ENCODE measurements at regions not wholly inside any gene's neighbourhood (a gene's known extent, or its start where the extent isn't known, plus 50 kb on each side); places are given as distances from the start of the nearest gene placed in this dataset.

GRCh38 chr5:57067597-57067924 is 106.3 kb upstream of the GPBP1 start:
- Histone ChIP-seq H2BK20ac (ENCODE audit: low read depth, low read length, poor library complexity, severe bottlenecking) (no peak overlapping the region), H3K23ac (ENCODE audit: insufficient read length, low read depth, low read length) (no peak overlapping the region), H4K91ac (ENCODE audit: insufficient read length, low read depth, low read length) (no peak overlapping the region), H3T11ph (ENCODE audit: low read length) (no peak overlapping the region), H2BK120ac (ENCODE audit: low read depth, low read length, poor library complexity, severe bottlenecking) (no peak overlapping the region), H3K56ac (ENCODE audit: insufficient read length, low read depth, low read length) (no peak overlapping the region), H2BK12ac (ENCODE audit: insufficient read length, low read depth, low read length) (no peak overlapping the region), H2AK5ac (ENCODE audit: insufficient read length, low read length) (no peak overlapping the region), H2BK15ac (ENCODE audit: low read depth, low read length) (no peak overlapping the region), H3K9ac (ENCODE audit: extremely low read depth, insufficient read length, low read length) (no peak overlapping the region), H4K8ac (replicated peaks; ENCODE audit: insufficient read length, low read depth, low read length) (no peak overlapping the region), H3K4me2 (ENCODE audit: insufficient read depth, insufficient read length, low read length) (no peak overlapping the region), H3K4ac (ENCODE audit: low read depth, low read length) (no peak overlapping the region), H2AFZ (ENCODE audit: low read length) (no peak overlapping the region), H3K4me1 (ENCODE audit: insufficient read depth, low read length) (no peaks in the 10 kb centered on the region; the same call in 1 of the 2 replicates), H3K23me2 (ENCODE audit: insufficient read length, low read depth, low read length, poor library complexity, severe bottlenecking) (no peaks in the 10 kb centered on the region), H2BK5ac (ENCODE audit: insufficient read length, low read length) (no peak overlapping the region), H4K5ac (ENCODE audit: insufficient read length, low read depth, low read length) (no peak overlapping the region), H3K9me3 (ENCODE audit: control insufficient read depth, low read depth, low read length) (no peaks in the 10 kb centered on the region), H3K79me1 (ENCODE audit: insufficient read depth, low read depth, low read length, poor library complexity, severe bottlenecking) (no peaks in the 10 kb centered on the region), H4K20me1 (ENCODE audit: control insufficient read depth, insufficient read depth, insufficient read length) (no peaks in the 10 kb centered on the region), H3K18ac (ENCODE audit: insufficient read length, low read depth, low read length) (no peak overlapping the region), H3K79me2 (ENCODE audit: insufficient read depth, low read length) (no peaks in the 10 kb centered on the region), H3K27ac (ENCODE audit: insufficient read length, low read depth, low read length) (no peak overlapping the region), H3K27me3 (ENCODE audit: insufficient read depth, low read length) (no peaks in the 10 kb centered on the region), H3K14ac (ENCODE audit: insufficient read depth, low read length) (no peak overlapping the region)
- TF ChIP-seq CTCF (conservative IDR thresholded peaks at IDR 0.05): no peak
- H3K36me3 Mint-ChIP-seq (ENCODE audit: insufficient read depth in 1 of 3, low read depth in 3 of 3): peaks cover 0 to 9% (median 8%) of the 10 kb centered on the region in 3 experiments; a peak in 6 of 7 replicates
- DNase-seq: no peak
- peaks cover 6 to 12% of the 10 kb centered on the region in 2 experiments; a peak in 4 of 5 replicates for H3K9me3 Mint-ChIP-seq
- no peak overlapping the region for H3K27ac Mint-ChIP-seq
- no peaks in the 10 kb centered on the region; the same call in 1 of the 2 replicates for H3K27me3 Mint-ChIP-seq (ENCODE audit: low read depth)
- H3K4me1 Mint-ChIP-seq: peaks cover 13 to 14% of the 10 kb centered on the region in 2 experiments
- H3K4me3 Mint-ChIP-seq: no peak overlapping the region

Measured in H9 (cell line).